Stomach (tissue), 8 donors: ENCODE measurements at regions not wholly inside any gene's neighbourhood (a gene's known extent, or its start where the extent isn't known, plus 50 kb on each side); places are given as distances from the start of the nearest gene placed in this dataset.
"Not testable (repeated sequence)": the region's sequence is repeated elsewhere in the genome, so short reads cannot be mapped to it uniquely, and the experiment has no call there.

Source experiments
- DNase-seq, 2 donors: peaks; one replicate each; pipeline versions ENCODE4 v3.0.0 to v3.0.0-alpha.2; 2013 to 2019
- H3K27ac ChIP-seq, 5 donors: fragments of 200-600 bp in 4 of 5; sonication (generic) in 4 of 5; one replicate each; pipeline ENCODE4 v1.5.1; 2013 to 2019; ENCODE audit warnings: mild to moderate bottlenecking in 1 of 5, moderate library complexity in 1 of 5
- H3K27me3 ChIP-seq, 3 donors: fragments of 200-600 bp; sonication (generic); one replicate each; pipeline ENCODE4 v1.5.1; 2017 to 2019; ENCODE audit warnings: mixed run types in 1 of 3
- H3K36me3 ChIP-seq, 4 donors: fragments of 200-600 bp; sonication (generic); 1 replicate in 3 of 4; 2 replicates in 1 of 4; pipeline ENCODE4 v1.5.1; 2016 to 2019
- H3K4me1 ChIP-seq, 4 donors: fragments of 200-600 bp; sonication (generic); one replicate each; pipeline ENCODE4 v1.5.1; 2016 to 2019
- H3K4me3 ChIP-seq, 4 donors: fragments of 200-600 bp; sonication (generic) in 3 of 4; one replicate each; pipeline ENCODE4 v1.5.1; 2016 to 2019; ENCODE audit warnings: mild to moderate bottlenecking in 1 of 4
- H3K9me3 ChIP-seq, 4 donors: fragments of 200-600 bp; sonication (generic); one replicate each; pipeline ENCODE4 v1.5.1; 2016 to 2019
- POLR2AphosphoS5 ChIP-seq, 3 donors: sonication (generic); formaldehyde crosslinking; IDR thresholded peaks; one replicate each; pipeline ENCODE4 v1.6.1; 2016; ENCODE audit warnings: antibody characterized with exemption in 3 of 3
- WGBS, 5 donors: extraction: QIAGEN DNeasy Blood & Tissue Kit in 3 of 5; methylation state at CpG; one replicate each; pipeline versions ENCODE4 v1.1.5 to v1.1.7; 2013 to 2018; 5-methylcytosine and 5-hydroxymethylcytosine counted together
- intact Hi-C: fragments of 100-400 bp; cut with DNase I; formaldehyde crosslinking; loops from one replicate; pipeline ENCODE4 v1.15.1; 2023; ENCODE audit warnings: low total_unique reads
- donor health status: healthy with polysubstance abuse.
- donor health status: Bipolar disorder and iron deficiency.
- donor health status: healthy.

- H3K27me3 ChIP-seq, DNase-seq, H3K9me3 ChIP-seq, H3K27ac ChIP-seq, H3K4me1 ChIP-seq, H3K4me3 ChIP-seq, intact Hi-C loops, H3K36me3 ChIP-seq: not testable (repeated sequence)
- WGBS, 5 donors = 80 to 100% (median 95%) methylated on average over 1 of the region's 1 CpG
Observed at GRCh38 chr5:34205347-34205746, 162.3 kb upstream of the C1QTNF3 start.

GRCh38 chr5:34217386-34217785 lies 174.4 kb upstream of the C1QTNF3 start:
- H3K9me3 ChIP-seq, H3K27ac ChIP-seq, H3K4me3 ChIP-seq, H3K4me1 ChIP-seq, intact Hi-C loops, DNase-seq, H3K27me3 ChIP-seq: not testable (repeated sequence)
- 71 to 93% (median 92%) methylated on average over 1 of the region's 1 CpG for WGBS, 5 donors
- peaks cover 0 to 13% (median 3%) of the 10 kb centered on the region in 4 donors for H3K36me3 ChIP-seq

- DNase-seq, H3K27ac ChIP-seq: not testable (repeated sequence)
Observed at GRCh38 chr5:34221329-34222073, 178.5 kb upstream of the C1QTNF3 start.

GRCh38 chr5:34223158-34223557 lies 180.1 kb upstream of the C1QTNF3 start:
- H3K4me1 ChIP-seq, intact Hi-C loops, H3K27ac ChIP-seq, H3K36me3 ChIP-seq, DNase-seq, H3K27me3 ChIP-seq, H3K9me3 ChIP-seq, H3K4me3 ChIP-seq: not testable (repeated sequence)
- WGBS, 5 donors = 88 to 100% (median 99%) methylated on average over 1 of the region's 3 CpGs; no CpG with 5 or more reads in 1 of the 5 donors

More at GRCh38 chr5:34221329-34222073, 178.5 kb upstream of the C1QTNF3 start:
- H3K36me3 ChIP-seq, H3K4me3 ChIP-seq, H3K4me1 ChIP-seq, intact Hi-C loops, H3K27me3 ChIP-seq, H3K9me3 ChIP-seq: not testable (repeated sequence)
- 33 to 60% (median 55%) methylated on average over 3 of the region's 3 CpGs for WGBS, 5 donors

- H3K9me3 ChIP-seq, DNase-seq, H3K4me3 ChIP-seq, H3K27me3 ChIP-seq, intact Hi-C loops, H3K27ac ChIP-seq, H3K4me1 ChIP-seq, H3K36me3 ChIP-seq: not testable (repeated sequence)
- WGBS, 5 donors = 95 to 100% (median 97%) methylated on average over 1 of the region's 1 CpG
Observed at GRCh38 chr5:34230402-34230801, 187.4 kb upstream of the C1QTNF3 start.

GRCh38 chr5:34243802-34244201 lies 200.8 kb upstream of the C1QTNF3 start:
- Histone ChIP-seq H3K4me3 (peak overlapping the region in 3 of 4 donors; percentile 50 to 60 (median 53)), H3K4me1 (peaks cover 0 to 14% (median 0%) of the 10 kb centered on the region in 4 donors)

GRCh38 chr5:34244281-34245031 lies 201.4 kb upstream of the C1QTNF3 start:
- H3K27ac ChIP-seq = peak overlapping the region; percentile 83 to 93 (median 92)
- DNase-seq = peak; percentile 71 to 88
- H3K36me3 ChIP-seq, H3K27me3 ChIP-seq, H3K9me3 ChIP-seq, intact Hi-C loops: not testable (repeated sequence)
- 0 to 1% (median 0%) methylated on average over 3 to 16 of the region's 41 CpGs for WGBS, 5 donors
- H3K4me3 ChIP-seq = peak overlapping the region; percentile 50 to 60 (median 53)
- TF ChIP-seq POLR2AphosphoS5 (IDR thresholded peaks at IDR 0.05) = peak in 2 of 3 donors; percentile 13 to 31
- peaks cover 0 to 14% (median 0%) of the 10 kb centered on the region in 4 donors for H3K4me1 ChIP-seq

More at GRCh38 chr5:34243802-34244201, 200.8 kb upstream of the C1QTNF3 start:
- DNase-seq, H3K9me3 ChIP-seq, H3K36me3 ChIP-seq, H3K27me3 ChIP-seq, intact Hi-C loops: not testable (repeated sequence)
- peak overlapping the region in 3 of 5 donors; percentile 88 to 93 (median 93) for H3K27ac ChIP-seq

GRCh38 chr5:34245032-34245394 lies 202.0 kb upstream of the C1QTNF3 start:
- WGBS, 5 donors = 17% methylated on average over 13 of the region's 31 CpGs; no CpG with 5 or more reads in 4 of the 5 donors
- H3K27ac ChIP-seq = peak overlapping the region; percentile 83 to 93 (median 92)
- peaks cover 0 to 14% (median 0%) of the 10 kb centered on the region in 4 donors for H3K4me1 ChIP-seq
- DNase-seq, H3K9me3 ChIP-seq, H3K36me3 ChIP-seq, intact Hi-C loops, H3K27me3 ChIP-seq: not testable (repeated sequence)
- H3K4me3 ChIP-seq = peak overlapping the region; percentile 50 to 60 (median 53)

- peak overlapping the region in 3 of 5 donors; percentile 46 to 64 (median 51) for H3K27ac ChIP-seq
- H3K4me3 ChIP-seq = peak overlapping the region in 1 of 4 donors; percentile 24
- DNase-seq = peak in 1 of 2 donors; percentile 5
Observed at GRCh38 chr5:34245813-34246212, 202.8 kb upstream of the C1QTNF3 start.

GRCh38 chr5:34258598-34258997 lies 215.6 kb upstream of the C1QTNF3 start:
- H3K9me3 ChIP-seq, H3K27me3 ChIP-seq, H3K4me3 ChIP-seq, H3K27ac ChIP-seq, H3K4me1 ChIP-seq, H3K36me3 ChIP-seq, intact Hi-C loops, DNase-seq: not testable (repeated sequence)

More at GRCh38 chr5:34245813-34246212, 202.8 kb upstream of the C1QTNF3 start:
- 45 to 54% (median 49%) methylated on average over 2 of the region's 2 CpGs for WGBS, 5 donors
- H3K9me3 ChIP-seq, intact Hi-C loops, H3K36me3 ChIP-seq, H3K27me3 ChIP-seq: not testable (repeated sequence)
- H3K4me1 ChIP-seq = peaks cover 0 to 14% (median 0%) of the 10 kb centered on the region in 4 donors

GRCh38 chr5:34261020-34261419 lies 218.0 kb upstream of the C1QTNF3 start:
- WGBS, 5 donors = 59 to 67% (median 61%) methylated on average over 3 of the region's 4 CpGs
- H3K4me3 ChIP-seq, H3K9me3 ChIP-seq, H3K27ac ChIP-seq, DNase-seq, H3K4me1 ChIP-seq, H3K36me3 ChIP-seq, H3K27me3 ChIP-seq, intact Hi-C loops: not testable (repeated sequence)

- intact Hi-C loops, H3K9me3 ChIP-seq, H3K27me3 ChIP-seq, H3K4me1 ChIP-seq, H3K27ac ChIP-seq, H3K36me3 ChIP-seq, H3K4me3 ChIP-seq, DNase-seq: not testable (repeated sequence)
Observed at GRCh38 chr5:34266151-34266550, 223.1 kb upstream of the C1QTNF3 start.
